Endothelial cell of umbilical vein (primary cell): ENCODE measurements at regions not wholly inside any gene's neighbourhood (a gene's known extent, or its start where the extent isn't known, plus 50 kb on each side); places are given as distances from the start of the nearest gene placed in this dataset.

Source experiments
- BruUV-seq: library from RNA; stranded (reverse); fragments of 400-500 nt; replicated peaks from 2 replicates; lab custom pipeline; 2021; lab: Mats Ljungman, UMichigan
- CTCF ChIA-PET: fragments of 300-600, 350-600 bp; sonication (Branson Sonifier 250); formaldehyde crosslinking; loops from one replicate; lab custom pipeline; 2021; ENCODE audit warnings: antibody characterized with exemption, inconsistent platforms; lab: Charles Lee
- POLR2A ChIA-PET: fragments of 300-600, 350-600 bp; sonication (Branson Sonifier 250); formaldehyde crosslinking; loops from one replicate; lab custom pipeline; 2021; ENCODE audit warnings: antibody characterized with exemption, inconsistent platforms; lab: Charles Lee
- DNase-seq: peaks from one replicate; pipeline ENCODE4 v3.0.0-alpha.2; 2011; ENCODE audit warnings: low read depth, low spot score
- FAIRE-seq: peaks from 2 replicates; lab custom pipeline; 2011; peaks lifted over from hg19 to GRCh38; lab: Jason Lieb, UNC
- H2AFZ ChIP-seq: 2 replicates; pipeline ENCODE4 v1.6.0; 2012; ENCODE audit warnings: low read depth, low read length, control low read depth, inconsistent platforms
- H3K27ac ChIP-seq: 2 replicates; pipeline ENCODE4 v1.5.1; 2011; ENCODE audit warnings: low read depth, mild to moderate bottlenecking, control low read depth, low read length, moderate library complexity; ENCODE audit not compliant: insufficient read depth
- H3K27me3 ChIP-seq, 2 experiments: 2 replicates each; pipeline versions ENCODE4 v1.6.0 to v1.6.1; 2011; ENCODE audit warnings: low read length in 2 of 2, mixed read lengths in 1 of 2; ENCODE audit not compliant: control insufficient read depth in 2 of 2, insufficient read depth in 2 of 2
- H3K36me3 ChIP-seq, 2 experiments: 2 replicates in 1 of 2; 3 replicates in 1 of 2; pipeline ENCODE4 v1.5.1; 2011; ENCODE audit warnings: low read length in 2 of 2, mild to moderate bottlenecking in 1 of 2, moderate library complexity in 1 of 2; ENCODE audit not compliant: control insufficient read depth in 2 of 2, insufficient read depth in 2 of 2; ENCODE audit errors: extremely low read depth in 1 of 2
- H3K4me1 ChIP-seq: 3 replicates; pipeline ENCODE4 v1.5.1; 2011; ENCODE audit warnings: mild to moderate bottlenecking, low read length; ENCODE audit not compliant: control insufficient read depth, insufficient read depth; ENCODE audit errors: extremely low read depth
- H3K4me2 ChIP-seq: 2 replicates; pipeline ENCODE4 v1.6.1; 2011; ENCODE audit warnings: low read length, control low read depth, mixed read lengths; ENCODE audit not compliant: insufficient read depth
- H3K4me3 ChIP-seq, 3 experiments: fragments of 200-600 bp in 1 of 3; sonication (generic), shearing (Covaris generic) in 1 of 3; replicated peaks in 1 of 3; 2 replicates each; pipeline ENCODE4 v1.5.1; 2011 to 2016; ENCODE audit warnings: control low read depth in 3 of 3, low read length in 3 of 3, mild to moderate bottlenecking in 2 of 3, inconsistent platforms in 1 of 3, low read depth in 1 of 3, moderate library complexity in 1 of 3; ENCODE audit not compliant: insufficient read depth in 1 of 3
- H3K79me2 ChIP-seq: 2 replicates; pipeline ENCODE4 v1.6.0; 2012; ENCODE audit warnings: low read length, inconsistent platforms; ENCODE audit not compliant: control insufficient read depth, insufficient read depth
- H3K9ac ChIP-seq: replicated peaks from 2 replicates; pipeline ENCODE3; 2011; ENCODE audit warnings: low read length, control low read depth; ENCODE audit not compliant: insufficient read depth; ENCODE audit errors: extremely low read depth
- H3K9me1 ChIP-seq: replicated peaks from 3 replicates; pipeline ENCODE4 v1.6.0; 2011; ENCODE audit warnings: mild to moderate bottlenecking, low read length; ENCODE audit not compliant: control insufficient read depth, insufficient read depth; ENCODE audit errors: extremely low read depth
- H3K9me3 ChIP-seq: replicated peaks from 2 replicates; pipeline ENCODE4 v1.5.1; 2012; ENCODE audit warnings: low read length, inconsistent platforms; ENCODE audit not compliant: control insufficient read depth, insufficient read depth
- H4K20me1 ChIP-seq: replicated peaks from 2 replicates; pipeline ENCODE3; 2011; ENCODE audit warnings: mild to moderate bottlenecking, low read length; ENCODE audit not compliant: control insufficient read depth, insufficient read depth; ENCODE audit errors: extremely low read depth
- CTCF ChIP-seq, 2 donors: IDR thresholded peaks; 1 replicate in 1 of 2; 2 replicates in 1 of 2; pipeline ENCODE4 v1.5.1; 2011; ENCODE audit warnings: low read length in 2 of 2, mild to moderate bottlenecking in 2 of 2, moderate library complexity in 2 of 2, control low read depth in 1 of 2, inconsistent platforms in 1 of 2, low read depth in 1 of 2; ENCODE audit not compliant: insufficient read depth in 1 of 2; ENCODE audit errors: extremely low read depth in 1 of 2
- EZH2 ChIP-seq: IDR thresholded peaks from 2 replicates; pipeline ENCODE4 v1.6.1; 2012; ENCODE audit warnings: borderline replicate concordance, low read depth, mild to moderate bottlenecking, moderate library complexity, low read length, inconsistent platforms; ENCODE audit not compliant: severe bottlenecking
- FOS ChIP-seq: IDR thresholded peaks from 2 replicates; pipeline ENCODE4 v1.6.1; 2011; ENCODE audit warnings: mild to moderate bottlenecking, low read length, moderate library complexity, borderline replicate concordance; ENCODE audit not compliant: insufficient read depth
- GATA2 ChIP-seq: IDR thresholded peaks from 2 replicates; pipeline ENCODE4 v1.7.0; 2011; ENCODE audit warnings: low read depth, mild to moderate bottlenecking, moderate library complexity, mixed read lengths, low read length; ENCODE audit not compliant: insufficient read length, insufficient read depth
- JUN ChIP-seq: IDR thresholded peaks from 2 replicates; pipeline ENCODE4 v1.6.1; 2011; ENCODE audit warnings: borderline replicate concordance, low read depth; ENCODE audit not compliant: insufficient read length, insufficient read depth
- MAX ChIP-seq: IDR thresholded peaks from 2 replicates; pipeline ENCODE4 v1.6.1; 2011; ENCODE audit not compliant: insufficient read depth, insufficient read length
- MYC ChIP-seq: IDR thresholded peaks from one replicate; pipeline ENCODE4 v1.6.1; 2011; ENCODE audit warnings: mild to moderate bottlenecking, low read depth, low read length
- POLR2A ChIP-seq: IDR thresholded peaks from 2 replicates; pipeline ENCODE4 v1.6.1; 2012; ENCODE audit warnings: low read depth, mild to moderate bottlenecking, control low read depth, low read length
- POLR2AphosphoS5 ChIP-seq: IDR thresholded peaks from 2 replicates; pipeline ENCODE4 v1.6.1; 2012; ENCODE audit warnings: low read depth, mild to moderate bottlenecking, control low read depth, low read length, moderate library complexity; ENCODE audit not compliant: insufficient read depth
- dilution Hi-C: fragments of 300-500 bp; cut with MboI; formaldehyde crosslinking; loops from one replicate; pipeline ENCODE4 v1.15.0; 2019; ENCODE audit warnings: low sequenced_read_pairs; ENCODE audit not compliant: extremely low pct_ligation_motif_present
- intact Hi-C: fragments of 100-400 bp; cut with micrococcal nuclease; formaldehyde crosslinking; loops from one replicate; pipeline ENCODE4 v1.10.0; 2022

- DNase-seq = peak; percentile 51
- H3K4me1 ChIP-seq = peaks cover 17% of the 10 kb centered on the region
- H2AFZ ChIP-seq = no peak overlapping the region
- CTCF ChIA-PET = interaction anchor here (0.6 to 1.5 kb wide), 2 partner anchors 37 to 244 kb away, joined by 3 to 4 read pairs; partner anchors contain the start of gene JADE1
- TF ChIP-seq CTCF (IDR thresholded peaks at IDR 0.05; ENCODE audit: extremely low read depth in 1 of 2, insufficient read depth in 1 of 2, low read depth in 1 of 2, low read length in 2 of 2) (peak; percentile 56 to 68), FOS (no peak)
- FAIRE-seq = no peak
- H3K9me1 ChIP-seq = no peaks in the 10 kb centered on the region
- POLR2A ChIA-PET = no interaction called here
- BruUV-seq = no TSS peak
- H3K9me3 ChIP-seq = no peaks in the 10 kb centered on the region
- H3K27me3 ChIP-seq = no peaks in the 10 kb centered on the region
- H3K36me3 ChIP-seq = no peaks in the 10 kb centered on the region
- no peak overlapping the region for H3K27ac ChIP-seq
- H4K20me1 ChIP-seq = no peaks in the 10 kb centered on the region
- no peaks in the 10 kb centered on the region for H3K79me2 ChIP-seq
- no peak overlapping the region for H3K9ac ChIP-seq
- dilution Hi-C loops = no loop called here
- intact Hi-C loops = loop anchor here (1.0 kb wide), 3 partner anchors 111 to 298 kb away; partner anchors contain the start of gene JADE1
- H3K4me3 ChIP-seq = no peak overlapping the region
- no peak overlapping the region for H3K4me2 ChIP-seq
Measured at GRCh38 chr4:128565565-128566186, 243.8 kb upstream of the JADE1 start.

DNA sequence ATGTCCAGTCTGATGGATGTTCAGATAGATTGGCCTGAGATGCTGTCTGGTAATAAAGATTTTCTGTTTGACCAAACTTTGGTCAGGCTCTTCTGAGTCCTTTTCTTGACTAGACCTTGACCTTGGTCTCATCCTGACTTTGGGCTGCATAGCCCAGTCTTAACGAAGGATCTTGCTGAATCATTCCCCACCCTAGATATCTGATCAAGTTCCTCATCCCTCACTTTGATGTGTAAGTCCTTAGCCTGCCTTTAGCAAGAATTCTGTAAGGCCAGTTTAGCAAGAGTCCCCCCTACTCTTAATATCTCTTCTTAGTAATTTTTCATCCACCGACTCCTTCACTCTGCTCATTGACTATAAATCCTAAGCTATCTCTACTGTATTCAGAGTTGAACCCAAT is 244.4 kb upstream of the JADE1 start:
- no peak overlapping the region for H3K4me2 ChIP-seq
- H3K4me3 ChIP-seq = no peak overlapping the region
- peaks cover 13% of the 10 kb centered on the region for H3K4me1 ChIP-seq
- TF ChIP-seq POLR2AphosphoS5 (no peak), POLR2A (no peak), JUN (no peak), FOS (no peak), MYC (no peak), MAX (no peak), GATA2 (no peak), EZH2 (no peak), CTCF (IDR thresholded peaks at IDR 0.05; ENCODE audit: extremely low read depth in 1 of 2, insufficient read depth in 1 of 2, low read depth in 1 of 2, low read length in 2 of 2) (no peak)
- no peaks in the 10 kb centered on the region for H4K20me1 ChIP-seq
- FAIRE-seq (no peak), DNase-seq (no peak)
- dilution Hi-C loops (no loop called here), intact Hi-C loops (loop anchor here (1.0 kb wide), 3 partner anchors 111 to 298 kb away; partner anchors contain the start of gene JADE1)
- no TSS peak for BruUV-seq
- H3K36me3 ChIP-seq = no peaks in the 10 kb centered on the region
- no peaks in the 10 kb centered on the region for H3K79me2 ChIP-seq
- H3K27me3 ChIP-seq = no peaks in the 10 kb centered on the region
- H3K9me1 ChIP-seq = no peaks in the 10 kb centered on the region
- no peak overlapping the region for H3K9ac ChIP-seq
- no peak overlapping the region for H3K27ac ChIP-seq
- ChIA-PET CTCF (no interaction called here), POLR2A (no interaction called here)
- H2AFZ ChIP-seq = no peak overlapping the region
- H3K9me3 ChIP-seq = no peaks in the 10 kb centered on the region
